Activated naive CD8-positive, alpha-beta T cell treated with anti-CD3 and anti-CD28 coated beads, Interleukin-2, amount 10 ng/mL, durations not matched to agents 7 days and 5 days (primary cell): ENCODE measurements at regions not wholly inside any gene's neighbourhood (a gene's known extent, or its start where the extent isn't known, plus 50 kb on each side); places are given as distances from the start of the nearest gene placed in this dataset.

Experiments used
- ATAC-seq: fragments of 150-1000 bp; cut with Tn5 transposase; one replicate; pipeline ENCODE4 v1.10.0; 2021; ENCODE audit warnings: low read depth, moderate library complexity
- POLR2A ChIA-PET: fragments of 350-600 bp; sonication (Branson Sonifier 250); formaldehyde crosslinking; loops from one replicate; lab custom pipeline; 2021; ENCODE audit warnings: antibody characterized with exemption; lab: Charles Lee
- DNase-seq: peaks from one replicate; pipeline ENCODE4 v3.0.0; 2021
- H3K27ac Mint-ChIP-seq: one replicate; pipeline ENCODE4 v1.8.0; 2022; ENCODE audit warnings: mild to moderate bottlenecking, mixed read lengths
- H3K27me3 Mint-ChIP-seq: one replicate; pipeline ENCODE4 v1.8.0; 2022; ENCODE audit warnings: mild to moderate bottlenecking, moderate library complexity, mixed read lengths
- H3K36me3 Mint-ChIP-seq: one replicate; pipeline ENCODE4 v1.8.0; 2021; ENCODE audit warnings: mild to moderate bottlenecking, mixed read lengths
- H3K4me1 Mint-ChIP-seq: one replicate; pipeline ENCODE4 v1.8.0; 2021; ENCODE audit warnings: mixed read lengths
- H3K4me3 Mint-ChIP-seq: one replicate; pipeline ENCODE4 v1.8.0; 2022; ENCODE audit warnings: mild to moderate bottlenecking, moderate library complexity, mixed read lengths
- H3K9me3 Mint-ChIP-seq: one replicate; pipeline ENCODE4 v1.8.0; 2021; ENCODE audit warnings: mixed read lengths

DNA sequence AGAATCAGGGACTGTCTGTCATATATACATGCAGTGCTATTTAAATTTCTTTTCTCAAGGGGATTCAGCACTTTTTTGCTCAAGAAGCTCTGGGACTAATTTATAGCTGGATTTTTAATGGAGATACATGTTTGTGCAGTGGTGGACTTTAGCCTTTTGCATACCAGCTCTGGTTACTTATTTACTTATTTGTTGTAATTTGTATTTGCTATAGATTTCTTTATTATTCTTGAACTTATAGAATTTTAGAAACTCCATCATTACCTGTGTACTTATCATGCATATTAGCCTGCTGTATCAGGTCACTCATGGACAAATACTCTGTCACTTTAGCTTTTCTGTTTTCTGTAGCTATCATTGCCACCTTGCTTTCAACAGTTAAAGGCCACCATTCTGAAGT lies 1296.9 kb upstream of the TMPRSS15 start:
- no peak overlapping the region for H3K4me3 Mint-ChIP-seq

GRCh38 chr21:19702726-19703125 lies 1295.5 kb upstream of the NCAM2 start:
- Mint-ChIP-seq H3K9me3 (peaks cover 8% of the 10 kb centered on the region), H3K27ac (no peak overlapping the region), H3K27me3 (no peaks in the 10 kb centered on the region), H3K36me3 (no peaks in the 10 kb centered on the region), H3K4me3 (no peak overlapping the region), H3K4me1 (no peaks in the 10 kb centered on the region)
- DNase-seq (no peak), ATAC-seq (no peak)
- POLR2A ChIA-PET, result no interaction called here

More for the DNA sequence above, 1296.9 kb upstream of the TMPRSS15 start:
- ATAC-seq (no peak), DNase-seq (no peak)
- H3K9me3 Mint-ChIP-seq, result peaks cover 8% of the 10 kb centered on the region
- H3K4me1 Mint-ChIP-seq, result no peaks in the 10 kb centered on the region
- H3K27ac Mint-ChIP-seq, result no peak overlapping the region
- no peaks in the 10 kb centered on the region for H3K27me3 Mint-ChIP-seq
- POLR2A ChIA-PET, result no interaction called here
- H3K36me3 Mint-ChIP-seq, result no peaks in the 10 kb centered on the region

DNA sequence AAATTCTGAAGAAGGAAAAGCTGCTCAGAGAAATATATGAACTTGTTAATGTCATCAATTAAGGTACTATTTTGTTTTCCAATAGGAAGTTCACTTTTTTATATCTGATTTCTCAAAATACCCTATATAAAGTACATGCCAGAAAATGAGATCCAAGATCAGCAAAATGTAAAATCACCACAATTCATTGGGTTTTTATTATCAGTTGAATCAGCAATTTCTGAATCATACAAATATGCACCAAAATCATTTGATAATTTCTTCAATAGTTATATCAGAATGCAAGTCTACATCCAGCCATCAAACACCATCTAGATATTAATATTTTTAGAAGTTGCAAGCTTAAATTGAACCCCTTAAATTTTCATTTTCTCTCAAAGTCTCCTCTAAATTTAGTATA lies 1293.4 kb upstream of the NCAM2 start:
- ATAC-seq (no peak), DNase-seq (no peak)
- H3K27me3 Mint-ChIP-seq, result no peaks in the 10 kb centered on the region
- no peak overlapping the region for H3K27ac Mint-ChIP-seq
- H3K36me3 Mint-ChIP-seq, result no peaks in the 10 kb centered on the region
- no peak overlapping the region for H3K4me3 Mint-ChIP-seq
- H3K9me3 Mint-ChIP-seq, result peaks cover 7% of the 10 kb centered on the region
- H3K4me1 Mint-ChIP-seq, result no peaks in the 10 kb centered on the region
- POLR2A ChIA-PET, result no interaction called here

GRCh38 chr21:19712441-19712840 lies 1285.8 kb upstream of the NCAM2 start:
- H3K4me3 Mint-ChIP-seq, result no peak overlapping the region
- H3K36me3 Mint-ChIP-seq, result no peaks in the 10 kb centered on the region
- no peak overlapping the region for H3K27ac Mint-ChIP-seq
- DNase-seq (no peak), ATAC-seq (no peak)
- H3K27me3 Mint-ChIP-seq, result no peaks in the 10 kb centered on the region
- H3K4me1 Mint-ChIP-seq, result no peaks in the 10 kb centered on the region
- H3K9me3 Mint-ChIP-seq, result peaks cover 8% of the 10 kb centered on the region
- POLR2A ChIA-PET, result no interaction called here

DNA sequence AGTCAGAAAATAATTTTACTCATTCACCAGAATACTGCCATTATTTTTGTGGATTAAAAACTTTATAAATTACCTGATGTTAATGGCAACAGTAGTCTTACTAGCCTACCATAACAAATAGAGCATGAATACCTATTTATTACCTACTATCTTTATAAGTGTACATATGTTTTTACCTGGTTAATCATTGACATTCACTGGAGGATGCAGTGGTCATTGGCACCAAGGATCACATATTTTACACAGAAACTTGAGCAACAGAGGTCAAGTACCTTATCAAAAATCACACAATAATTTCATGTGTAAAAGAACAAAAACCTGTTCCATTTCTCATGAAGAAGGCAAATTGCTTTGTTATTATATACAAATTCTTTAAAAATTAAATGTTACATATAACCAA lies 1284.9 kb upstream of the NCAM2 start:
- no peak overlapping the region for H3K27ac Mint-ChIP-seq
- POLR2A ChIA-PET, result no interaction called here

GRCh38 chr21:19724081-19724480 lies 1274.1 kb upstream of the NCAM2 start:
- H3K27me3 Mint-ChIP-seq, result no peaks in the 10 kb centered on the region
- DNase-seq (no peak), ATAC-seq (no peak)
- H3K4me3 Mint-ChIP-seq, result no peak overlapping the region
- H3K9me3 Mint-ChIP-seq, result no peaks in the 10 kb centered on the region
- POLR2A ChIA-PET, result no interaction called here
- no peaks in the 10 kb centered on the region for H3K4me1 Mint-ChIP-seq
- H3K27ac Mint-ChIP-seq, result no peak overlapping the region
- no peaks in the 10 kb centered on the region for H3K36me3 Mint-ChIP-seq

More for the DNA sequence above, 1284.9 kb upstream of the NCAM2 start:
- no peak overlapping the region for H3K4me3 Mint-ChIP-seq
- H3K27me3 Mint-ChIP-seq, result no peaks in the 10 kb centered on the region
- no peak for DNase-seq
- peaks cover 8% of the 10 kb centered on the region for H3K9me3 Mint-ChIP-seq
- no peaks in the 10 kb centered on the region for H3K4me1 Mint-ChIP-seq
- no peaks in the 10 kb centered on the region for H3K36me3 Mint-ChIP-seq
- no peak for ATAC-seq

- Mint-ChIP-seq H3K4me1 (no peaks in the 10 kb centered on the region), H3K9me3 (no peaks in the 10 kb centered on the region), H3K27me3 (no peaks in the 10 kb centered on the region), H3K4me3 (no peak overlapping the region), H3K36me3 (no peaks in the 10 kb centered on the region), H3K27ac (no peak overlapping the region)
- ATAC-seq, result no peak
- DNase-seq, result no peak
- POLR2A ChIA-PET, result no interaction called here
Measured at GRCh38 chr21:19731251-19731650, 1267.0 kb upstream of the NCAM2 start.

DNA sequence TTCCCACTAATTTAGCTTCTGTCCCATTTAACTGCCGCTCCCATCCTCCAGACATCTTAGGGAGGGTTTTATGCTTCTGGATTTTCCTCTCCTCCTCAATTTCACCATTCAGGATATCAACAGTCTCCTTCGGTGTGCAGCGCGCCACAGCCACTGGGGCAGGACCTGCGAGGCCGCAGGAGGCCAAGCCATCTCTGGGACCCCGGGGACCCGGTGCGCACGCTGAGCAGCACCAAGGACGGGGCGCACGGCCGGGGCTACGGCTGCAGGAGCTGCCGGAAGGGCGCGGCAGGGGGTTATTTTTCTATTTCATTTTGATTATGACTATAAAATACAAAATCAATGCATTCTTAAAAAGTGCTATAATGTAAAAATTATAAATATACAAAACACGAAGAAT lies 1238.4 kb upstream of the NCAM2 start:
- H3K9me3 Mint-ChIP-seq, result peaks cover 2% of the 10 kb centered on the region
- H3K27me3 Mint-ChIP-seq, result no peaks in the 10 kb centered on the region
- H3K4me1 Mint-ChIP-seq, result no peaks in the 10 kb centered on the region
- H3K27ac Mint-ChIP-seq, result no peak overlapping the region
- H3K4me3 Mint-ChIP-seq, result no peak overlapping the region
- POLR2A ChIA-PET, result no interaction called here
- no peak for DNase-seq
- H3K36me3 Mint-ChIP-seq, result no peaks in the 10 kb centered on the region
- no peak for ATAC-seq

DNA sequence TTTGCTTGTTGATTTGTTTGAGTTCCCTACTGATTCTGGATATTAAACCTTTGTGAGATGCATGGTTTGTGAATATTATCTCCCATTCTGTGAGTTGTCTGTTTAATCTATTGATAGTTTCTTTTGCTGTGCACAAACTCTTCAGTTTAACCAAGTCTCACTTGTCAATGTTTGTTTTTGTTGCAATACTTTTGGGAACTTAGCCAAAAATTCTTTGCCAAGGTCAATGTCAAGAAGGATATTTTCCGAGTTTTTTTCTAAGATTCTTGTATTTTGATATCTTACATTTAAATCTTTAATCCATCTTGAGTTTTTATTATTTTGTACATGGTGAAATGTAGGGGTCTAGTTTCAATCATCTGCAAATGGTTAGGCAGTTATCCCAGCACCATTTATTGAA lies 1230.7 kb upstream of the NCAM2 start:
- Mint-ChIP-seq H3K4me1 (no peaks in the 10 kb centered on the region), H3K27me3 (no peaks in the 10 kb centered on the region), H3K4me3 (no peak overlapping the region), H3K27ac (no peak overlapping the region), H3K9me3 (peaks cover 3% of the 10 kb centered on the region), H3K36me3 (no peaks in the 10 kb centered on the region)
- ATAC-seq (no peak), DNase-seq (no peak)
- POLR2A ChIA-PET, result no interaction called here

GRCh38 chr21:19771881-19772280 lies 1226.3 kb upstream of the NCAM2 start:
- H3K27me3 Mint-ChIP-seq, result no peaks in the 10 kb centered on the region
- POLR2A ChIA-PET, result no interaction called here
- ATAC-seq, result no peak
- DNase-seq, result no peak
- no peaks in the 10 kb centered on the region for H3K4me1 Mint-ChIP-seq
- peaks cover 1% of the 10 kb centered on the region for H3K9me3 Mint-ChIP-seq
- H3K4me3 Mint-ChIP-seq, result no peak overlapping the region
- no peaks in the 10 kb centered on the region for H3K36me3 Mint-ChIP-seq
- no peak overlapping the region for H3K27ac Mint-ChIP-seq

- no peak overlapping the region for H3K27ac Mint-ChIP-seq
- POLR2A ChIA-PET, result no interaction called here
- H3K9me3 Mint-ChIP-seq, result peaks cover 3% of the 10 kb centered on the region
- DNase-seq, result no peak
- H3K27me3 Mint-ChIP-seq, result no peaks in the 10 kb centered on the region
- H3K4me1 Mint-ChIP-seq, result no peaks in the 10 kb centered on the region
- H3K36me3 Mint-ChIP-seq, result no peaks in the 10 kb centered on the region
- ATAC-seq, result no peak
- no peak overlapping the region for H3K4me3 Mint-ChIP-seq
Measured at GRCh38 chr21:19776076-19776475, 1222.1 kb upstream of the NCAM2 start.

GRCh38 chr21:19781881-19782652 lies 1216.1 kb upstream of the NCAM2 start:
- H3K9me3 Mint-ChIP-seq, result peaks cover 3% of the 10 kb centered on the region

GRCh38 chr21:19785941-19786340 lies 1212.3 kb upstream of the NCAM2 start:
- Mint-ChIP-seq H3K4me1 (no peaks in the 10 kb centered on the region), H3K9me3 (peaks cover 2% of the 10 kb centered on the region), H3K4me3 (no peak overlapping the region), H3K27me3 (no peaks in the 10 kb centered on the region), H3K36me3 (no peaks in the 10 kb centered on the region), H3K27ac (no peak overlapping the region)
- ATAC-seq (no peak), DNase-seq (no peak)
- POLR2A ChIA-PET, result no interaction called here

More at GRCh38 chr21:19781881-19782652, 1216.1 kb upstream of the NCAM2 start:
- H3K4me3 Mint-ChIP-seq, result no peak overlapping the region
- no peak overlapping the region for H3K27ac Mint-ChIP-seq
- no peaks in the 10 kb centered on the region for H3K36me3 Mint-ChIP-seq
- POLR2A ChIA-PET, result no interaction called here
- no peaks in the 10 kb centered on the region for H3K27me3 Mint-ChIP-seq
- DNase-seq, result no peak
- no peak for ATAC-seq
- H3K4me1 Mint-ChIP-seq, result no peaks in the 10 kb centered on the region

DNA sequence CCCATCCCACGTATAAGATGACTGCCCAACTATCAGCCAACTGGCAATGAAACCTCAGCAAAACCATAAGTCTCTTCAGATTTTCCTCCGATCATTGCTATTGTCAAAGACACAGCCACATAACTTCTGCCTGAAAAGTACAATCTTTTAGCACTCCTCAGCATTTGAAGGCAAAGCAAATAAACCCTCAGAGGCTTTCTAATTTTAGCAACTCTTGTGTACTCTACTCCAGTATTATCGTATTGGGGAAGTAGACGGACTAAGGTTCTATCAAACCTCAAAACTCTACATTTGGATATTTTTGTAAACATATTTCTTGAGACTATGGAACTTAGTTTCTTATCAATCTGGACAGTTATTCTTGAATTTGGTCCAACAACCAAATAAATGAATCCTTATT lies 1206.2 kb upstream of the NCAM2 start:
- ATAC-seq (no peak), DNase-seq (no peak)
- no peak overlapping the region for H3K27ac Mint-ChIP-seq
- H3K4me3 Mint-ChIP-seq, result no peak overlapping the region
- H3K9me3 Mint-ChIP-seq, result peaks cover 5% of the 10 kb centered on the region
- no peaks in the 10 kb centered on the region for H3K27me3 Mint-ChIP-seq
- POLR2A ChIA-PET, result no interaction called here
- H3K4me1 Mint-ChIP-seq, result no peaks in the 10 kb centered on the region
- H3K36me3 Mint-ChIP-seq, result no peaks in the 10 kb centered on the region
